Gastroesophageal sphincter (tissue), 4 donors: ENCODE measurements at regions not wholly inside any gene's neighbourhood (a gene's known extent, or its start where the extent isn't known, plus 50 kb on each side); places are given as distances from the start of the nearest gene placed in this dataset.

Source experiments
- ATAC-seq: fragments of 150-250 bp; one replicate; pipeline ENCODE4 v1.9.1; 2016; ENCODE audit warnings: mild to moderate bottlenecking, moderate library complexity
- H3K27ac ChIP-seq, 4 donors: fragments of 200-600 bp; sonication (generic) in 3 of 4; 1 replicate in 3 of 4; 2 replicates in 1 of 4; pipeline ENCODE4 v1.5.1; 2016 to 2019
- H3K27me3 ChIP-seq: fragments of 200-600 bp; sonication (generic); one replicate; pipeline ENCODE4 v1.5.1; 2019
- H3K36me3 ChIP-seq, 2 donors: fragments of 200-600 bp; sonication (generic); one replicate each; pipeline ENCODE4 v1.5.1; 2019; ENCODE audit warnings: control low read depth in 1 of 2
- H3K4me1 ChIP-seq, 3 donors: fragments of 200-600 bp; sonication (generic); 1 replicate in 2 of 3; 2 replicates in 1 of 3; pipeline ENCODE4 v1.5.1; 2016 to 2019; ENCODE audit warnings: control low read depth in 2 of 3
- H3K4me3 ChIP-seq, 2 donors: fragments of 200-600 bp; sonication (generic); one replicate each; pipeline ENCODE4 v1.5.1; 2019; ENCODE audit warnings: mild to moderate bottlenecking in 1 of 2, moderate library complexity in 1 of 2
- H3K9me3 ChIP-seq, 3 donors: fragments of 200-600 bp; sonication (generic); one replicate each; pipeline ENCODE4 v1.5.1; 2017 to 2019; ENCODE audit warnings: control low read depth in 2 of 3
- EP300 ChIP-seq: sonication (generic); formaldehyde crosslinking; IDR thresholded peaks from one replicate; pipeline ENCODE4 v1.6.1; 2017; ENCODE audit warnings: antibody characterized with exemption, mild to moderate bottlenecking
- POLR2A ChIP-seq, 2 donors: fragments of 450-650 bp; IDR thresholded peaks; one replicate each; pipeline ENCODE4 v1.6.1; 2017; ENCODE audit warnings: antibody characterized with exemption in 2 of 2, mild to moderate bottlenecking in 2 of 2, moderate library complexity in 1 of 2
- POLR2AphosphoS5 ChIP-seq: sonication (generic); formaldehyde crosslinking; IDR thresholded peaks from one replicate; pipeline ENCODE4 v1.6.1; 2017; ENCODE audit warnings: antibody characterized with exemption
- WGBS, 2 donors: methylation state at CpG; one replicate each; pipeline ENCODE4 v1.1.5; 2018; ENCODE audit warnings: low coverage in 1 of 2; 5-methylcytosine and 5-hydroxymethylcytosine counted together
- TF ChIP-seq, protein P1 (sequence below), 4 experiments: fragments of 200-600 bp in 2 of 4; fragments of 450-650 bp in 2 of 4; sonication (generic) in 1 of 4; IDR thresholded peaks; one replicate each; pipeline ENCODE4 v1.5.1; 2017 to 2019; ENCODE audit warnings: antibody characterized with exemption in 4 of 4, mild to moderate bottlenecking in 2 of 4, moderate library complexity in 2 of 4

- Histone ChIP-seq H3K9me3 (no peaks in the 10 kb centered on the region), H3K27me3 (no peaks in the 10 kb centered on the region), H3K4me1 (no peaks in the 10 kb centered on the region), H3K4me3 (no peak overlapping the region), H3K27ac (no peak overlapping the region), H3K36me3 (no peaks in the 10 kb centered on the region)
- WGBS, 2 donors, result 96% methylated on average over 2 of the region's 2 CpGs
- no peak for ATAC-seq
- TF ChIP-seq, protein P1, sequence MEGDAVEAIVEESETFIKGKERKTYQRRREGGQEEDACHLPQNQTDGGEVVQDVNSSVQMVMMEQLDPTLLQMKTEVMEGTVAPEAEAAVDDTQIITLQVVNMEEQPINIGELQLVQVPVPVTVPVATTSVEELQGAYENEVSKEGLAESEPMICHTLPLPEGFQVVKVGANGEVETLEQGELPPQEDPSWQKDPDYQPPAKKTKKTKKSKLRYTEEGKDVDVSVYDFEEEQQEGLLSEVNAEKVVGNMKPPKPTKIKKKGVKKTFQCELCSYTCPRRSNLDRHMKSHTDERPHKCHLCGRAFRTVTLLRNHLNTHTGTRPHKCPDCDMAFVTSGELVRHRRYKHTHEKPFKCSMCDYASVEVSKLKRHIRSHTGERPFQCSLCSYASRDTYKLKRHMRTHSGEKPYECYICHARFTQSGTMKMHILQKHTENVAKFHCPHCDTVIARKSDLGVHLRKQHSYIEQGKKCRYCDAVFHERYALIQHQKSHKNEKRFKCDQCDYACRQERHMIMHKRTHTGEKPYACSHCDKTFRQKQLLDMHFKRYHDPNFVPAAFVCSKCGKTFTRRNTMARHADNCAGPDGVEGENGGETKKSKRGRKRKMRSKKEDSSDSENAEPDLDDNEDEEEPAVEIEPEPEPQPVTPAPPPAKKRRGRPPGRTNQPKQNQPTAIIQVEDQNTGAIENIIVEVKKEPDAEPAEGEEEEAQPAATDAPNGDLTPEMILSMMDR (IDR thresholded peaks at IDR 0.05), result no peak
- TF ChIP-seq EP300 (no peak), POLR2AphosphoS5 (no peak), POLR2A (IDR thresholded peaks at IDR 0.05) (no peak)
These were observed 126.8 kb upstream of the USP15 start for GRCh38 chr12:62133440-62133839.

GRCh38 chr12:62135553-62136200 lies 124.5 kb upstream of the USP15 start:
- no peak for TF ChIP-seq POLR2AphosphoS5
- no peak for TF ChIP-seq POLR2A (IDR thresholded peaks at IDR 0.05)
- no peak for TF ChIP-seq EP300
- TF ChIP-seq, protein P1 (IDR thresholded peaks at IDR 0.05), result no peak
- 88 to 91% methylated on average over 3 of the region's 3 CpGs for WGBS, 2 donors
- no peaks in the 10 kb centered on the region for H3K27me3 ChIP-seq
- no peak overlapping the region for H3K4me3 ChIP-seq
- ATAC-seq, result no peak
- H3K4me1 ChIP-seq, result no peaks in the 10 kb centered on the region
- no peaks in the 10 kb centered on the region for H3K9me3 ChIP-seq
- no peaks in the 10 kb centered on the region for H3K36me3 ChIP-seq
- no peak overlapping the region for H3K27ac ChIP-seq

DNA sequence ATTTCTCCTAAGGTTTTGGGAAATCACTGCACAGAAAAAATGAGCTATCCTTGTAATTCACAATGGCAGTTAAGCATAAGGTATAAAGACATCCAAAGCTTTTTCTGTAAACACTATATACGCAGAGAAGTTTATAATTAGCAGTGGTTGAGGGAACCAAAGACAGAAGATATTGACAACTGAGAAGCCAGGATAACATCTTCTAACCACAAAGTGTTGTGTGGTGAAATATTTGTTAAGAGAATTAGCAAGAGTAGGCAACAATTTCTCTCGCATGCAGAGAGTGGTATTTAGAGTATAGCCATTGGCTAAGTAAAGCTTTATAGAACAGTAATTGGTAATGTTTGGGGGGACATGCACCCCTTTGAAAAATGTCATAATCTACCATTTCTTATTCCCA lies 123.7 kb upstream of the USP15 start:
- ATAC-seq, result no peak
- Histone ChIP-seq H3K36me3 (no peaks in the 10 kb centered on the region), H3K27me3 (no peaks in the 10 kb centered on the region), H3K27ac (no peak overlapping the region), H3K4me3 (no peak overlapping the region), H3K9me3 (no peaks in the 10 kb centered on the region), H3K4me1 (no peaks in the 10 kb centered on the region)
- WGBS, 2 donors, result 76 to 80% methylated on average over 1 to 2 of the region's 2 CpGs
- TF ChIP-seq POLR2A (IDR thresholded peaks at IDR 0.05) (no peak), POLR2AphosphoS5 (no peak), EP300 (no peak)
- TF ChIP-seq, protein P1 (IDR thresholded peaks at IDR 0.05), result no peak

GRCh38 chr12:62138527-62138926 lies 121.7 kb upstream of the USP15 start:
- no peaks in the 10 kb centered on the region for H3K4me1 ChIP-seq
- no peaks in the 10 kb centered on the region for H3K27me3 ChIP-seq
- WGBS, 2 donors, result 38 to 61% methylated on average over 2 of the region's 2 CpGs
- H3K36me3 ChIP-seq, result no peaks in the 10 kb centered on the region
- H3K4me3 ChIP-seq, result no peak overlapping the region
- ATAC-seq, result no peak
- TF ChIP-seq EP300 (no peak), POLR2A (IDR thresholded peaks at IDR 0.05) (no peak), POLR2AphosphoS5 (no peak)
- TF ChIP-seq, protein P1 (IDR thresholded peaks at IDR 0.05), result no peak
- H3K27ac ChIP-seq, result no peak overlapping the region
- H3K9me3 ChIP-seq, result no peaks in the 10 kb centered on the region

GRCh38 chr12:62146318-62146717 lies 113.9 kb upstream of the USP15 start:
- H3K4me1 ChIP-seq, result no peaks in the 10 kb centered on the region
- TF ChIP-seq POLR2AphosphoS5 (no peak), EP300 (no peak), POLR2A (IDR thresholded peaks at IDR 0.05) (no peak)
- TF ChIP-seq, protein P1 (IDR thresholded peaks at IDR 0.05), result no peak
- H3K27ac ChIP-seq, result no peak overlapping the region
- H3K9me3 ChIP-seq, result no peaks in the 10 kb centered on the region
- WGBS, 2 donors, result 67 to 100% methylated on average over 2 of the region's 3 CpGs
- no peak overlapping the region for H3K4me3 ChIP-seq
- ATAC-seq, result no peak
- no peaks in the 10 kb centered on the region for H3K36me3 ChIP-seq
- H3K27me3 ChIP-seq, result no peaks in the 10 kb centered on the region
